ENCODE measurements at regions not wholly inside any gene's neighbourhood (a gene's known extent, or its start where the extent isn't known, plus 50 kb on each side); places are given as distances from the start of the nearest gene placed in this dataset.
"Not testable (repeated sequence)": the region's sequence is repeated elsewhere in the genome, so short reads cannot be mapped to it uniquely, and the experiment has no call there.

- H3K4me3 ChIP-seq (ENCODE audit: low read depth, low read length): no peak overlapping the region
- H3K27me3 ChIP-seq (ENCODE audit: control insufficient read depth, insufficient read depth, low read length): no peaks in the 10 kb centered on the region
- no peak for DNase-seq (ENCODE audit: low read depth)
- TF ChIP-seq CTCF (IDR thresholded peaks at IDR 0.05; ENCODE audit: insufficient read depth, low read length, poor library complexity, severe bottlenecking): no peak
- no peaks in the 10 kb centered on the region for H3K36me3 ChIP-seq (ENCODE audit: control insufficient read depth, insufficient read depth, low read length)
Observed at GRCh38 chr2:234388591-234388990, 108.3 kb downstream of the ARL4C start.

GRCh38 chr2:234386971-234387370, 109.9 kb downstream of the ARL4C start:
- Histone ChIP-seq H3K4me3 (ENCODE audit: low read depth, low read length) (no peak overlapping the region), H3K36me3 (ENCODE audit: control insufficient read depth, insufficient read depth, low read length) (no peaks in the 10 kb centered on the region), H3K27me3 (ENCODE audit: control insufficient read depth, insufficient read depth, low read length) (no peaks in the 10 kb centered on the region)
- no peak for DNase-seq (ENCODE audit: low read depth)
- no peak for TF ChIP-seq CTCF (IDR thresholded peaks at IDR 0.05; ENCODE audit: insufficient read depth, low read length, poor library complexity, severe bottlenecking)

- Histone ChIP-seq H3K4me3 (ENCODE audit: low read depth, low read length) (no peak overlapping the region), H3K36me3 (ENCODE audit: control insufficient read depth, insufficient read depth, low read length) (no peaks in the 10 kb centered on the region), H3K27me3 (ENCODE audit: control insufficient read depth, insufficient read depth, low read length) (no peaks in the 10 kb centered on the region)
- no peak for DNase-seq (ENCODE audit: low read depth)
- no peak for TF ChIP-seq CTCF (IDR thresholded peaks at IDR 0.05; ENCODE audit: insufficient read depth, low read length, poor library complexity, severe bottlenecking)
Observed at GRCh38 chr2:234382131-234382530, 114.8 kb downstream of the ARL4C start.

- not testable (repeated sequence) for H3K4me3 ChIP-seq (ENCODE audit: low read depth, low read length); DNase-seq (ENCODE audit: low read depth); H3K36me3 ChIP-seq (ENCODE audit: control insufficient read depth, insufficient read depth, low read length); H3K27me3 ChIP-seq (ENCODE audit: control insufficient read depth, insufficient read depth, low read length)
Observed at GRCh38 chr2:234378958-234379357, 117.9 kb downstream of the ARL4C start.

GRCh38 chr2:234378440-234378839, 118.4 kb downstream of the ARL4C start:
- DNase-seq (ENCODE audit: low read depth): no peak
- Histone ChIP-seq H3K4me3 (ENCODE audit: low read depth, low read length) (no peak overlapping the region), H3K36me3 (ENCODE audit: control insufficient read depth, insufficient read depth, low read length) (no peaks in the 10 kb centered on the region), H3K27me3 (ENCODE audit: control insufficient read depth, insufficient read depth, low read length) (no peaks in the 10 kb centered on the region)
- no peak for TF ChIP-seq CTCF (IDR thresholded peaks at IDR 0.05; ENCODE audit: insufficient read depth, low read length, poor library complexity, severe bottlenecking)

- no peak for TF ChIP-seq CTCF (IDR thresholded peaks at IDR 0.05; ENCODE audit: insufficient read depth, low read length, poor library complexity, severe bottlenecking)
- DNase-seq (ENCODE audit: low read depth): peak; percentile 52
- Histone ChIP-seq H3K36me3 (ENCODE audit: control insufficient read depth, insufficient read depth, low read length) (no peaks in the 10 kb centered on the region), H3K4me3 (ENCODE audit: low read depth, low read length) (no peak overlapping the region), H3K27me3 (ENCODE audit: control insufficient read depth, insufficient read depth, low read length) (no peaks in the 10 kb centered on the region)
Observed at GRCh38 chr2:234377761-234378391, 119.0 kb downstream of the ARL4C start.
